ENCODE measurements at regions not wholly inside any gene's neighbourhood (a gene's known extent, or its start where the extent isn't known, plus 50 kb on each side); places are given as distances from the start of the nearest gene placed in this dataset.
"Not testable (repeated sequence)": the region's sequence is repeated elsewhere in the genome, so short reads cannot be mapped to it uniquely, and the experiment has no call there.

- no peak for TF ChIP-seq CTCF (IDR thresholded peaks at IDR 0.05; ENCODE audit: unreplicated experiment)
- H3K4me3 Mint-ChIP-seq (ENCODE audit: low read depth), result no peak overlapping the region
- H3K36me3 Mint-ChIP-seq (ENCODE audit: insufficient read depth), result no peaks in the 10 kb centered on the region
- no peaks in the 10 kb centered on the region for H3K4me1 Mint-ChIP-seq (ENCODE audit: low read depth)
- no peak overlapping the region for H3K27ac Mint-ChIP-seq
- H3K9me3 Mint-ChIP-seq (ENCODE audit: low read depth), result peaks cover 3% of the 10 kb centered on the region
- H3K27me3 Mint-ChIP-seq, result peaks cover 8% of the 10 kb centered on the region
- no peak for DNase-seq (ENCODE audit: low spot score, unreplicated experiment)
Observed at GRCh38 chr5:143923634-143924266, 111.8 kb downstream of the HMHB1 start.

GRCh38 chr5:143924311-143924978 lies 112.5 kb downstream of the HMHB1 start:
- H3K4me1 Mint-ChIP-seq (ENCODE audit: low read depth), result peaks cover under 1% of the 10 kb centered on the region
- no peak for DNase-seq (ENCODE audit: low spot score, unreplicated experiment)
- H3K27ac Mint-ChIP-seq, result no peak overlapping the region
- H3K36me3 Mint-ChIP-seq (ENCODE audit: insufficient read depth), result no peaks in the 10 kb centered on the region
- H3K9me3 Mint-ChIP-seq (ENCODE audit: low read depth), result peaks cover 3% of the 10 kb centered on the region
- H3K27me3 Mint-ChIP-seq, result peaks cover 8% of the 10 kb centered on the region
- TF ChIP-seq CTCF (IDR thresholded peaks at IDR 0.05; ENCODE audit: unreplicated experiment), result no peak
- H3K4me3 Mint-ChIP-seq (ENCODE audit: low read depth), result no peak overlapping the region

GRCh38 chr5:143924979-143925325 lies 113.0 kb downstream of the HMHB1 start:
- H3K36me3 Mint-ChIP-seq (ENCODE audit: insufficient read depth); H3K27ac Mint-ChIP-seq; H3K9me3 Mint-ChIP-seq (ENCODE audit: low read depth); H3K4me3 Mint-ChIP-seq (ENCODE audit: low read depth); H3K27me3 Mint-ChIP-seq; DNase-seq (ENCODE audit: low spot score, unreplicated experiment); H3K4me1 Mint-ChIP-seq (ENCODE audit: low read depth): not testable (repeated sequence)

GRCh38 chr5:143929486-143929885 lies 117.5 kb downstream of the HMHB1 start:
- H3K4me3 Mint-ChIP-seq (ENCODE audit: low read depth), result no peak overlapping the region
- H3K9me3 Mint-ChIP-seq (ENCODE audit: low read depth), result peaks cover 11% of the 10 kb centered on the region
- no peaks in the 10 kb centered on the region for H3K27me3 Mint-ChIP-seq
- no peak overlapping the region for H3K27ac Mint-ChIP-seq
- DNase-seq (ENCODE audit: low spot score, unreplicated experiment), result no peak
- TF ChIP-seq CTCF (IDR thresholded peaks at IDR 0.05; ENCODE audit: unreplicated experiment), result no peak
- H3K36me3 Mint-ChIP-seq (ENCODE audit: insufficient read depth), result no peaks in the 10 kb centered on the region
- peaks cover 5% of the 10 kb centered on the region for H3K4me1 Mint-ChIP-seq (ENCODE audit: low read depth)

- Mint-ChIP-seq H3K27ac (no peak overlapping the region), H3K9me3 (ENCODE audit: low read depth) (peaks cover 15% of the 10 kb centered on the region), H3K36me3 (ENCODE audit: insufficient read depth) (no peaks in the 10 kb centered on the region), H3K4me3 (ENCODE audit: low read depth) (no peak overlapping the region), H3K4me1 (ENCODE audit: low read depth) (peaks cover 5% of the 10 kb centered on the region), H3K27me3 (no peaks in the 10 kb centered on the region)
- no peak for DNase-seq (ENCODE audit: low spot score, unreplicated experiment)
- TF ChIP-seq CTCF (IDR thresholded peaks at IDR 0.05; ENCODE audit: unreplicated experiment), result no peak
Observed at GRCh38 chr5:143930561-143930960, 118.6 kb downstream of the HMHB1 start.

GRCh38 chr5:143931476-143931875 lies 119.5 kb downstream of the HMHB1 start:
- TF ChIP-seq CTCF (IDR thresholded peaks at IDR 0.05; ENCODE audit: unreplicated experiment), result no peak
- H3K27me3 Mint-ChIP-seq, result no peaks in the 10 kb centered on the region
- H3K4me1 Mint-ChIP-seq (ENCODE audit: low read depth), result peaks cover 5% of the 10 kb centered on the region
- DNase-seq (ENCODE audit: low spot score, unreplicated experiment), result no peak
- no peak overlapping the region for H3K4me3 Mint-ChIP-seq (ENCODE audit: low read depth)
- no peak overlapping the region for H3K27ac Mint-ChIP-seq
- no peaks in the 10 kb centered on the region for H3K36me3 Mint-ChIP-seq (ENCODE audit: insufficient read depth)
- peaks cover 21% of the 10 kb centered on the region for H3K9me3 Mint-ChIP-seq (ENCODE audit: low read depth)

Data from progenitor cell of endocrine pancreas (in vitro differentiated cells).